ENCODE measurements at regions not wholly inside any gene's neighbourhood (a gene's known extent, or its start where the extent isn't known, plus 50 kb on each side); places are given as distances from the start of the nearest gene placed in this dataset.

DNA sequence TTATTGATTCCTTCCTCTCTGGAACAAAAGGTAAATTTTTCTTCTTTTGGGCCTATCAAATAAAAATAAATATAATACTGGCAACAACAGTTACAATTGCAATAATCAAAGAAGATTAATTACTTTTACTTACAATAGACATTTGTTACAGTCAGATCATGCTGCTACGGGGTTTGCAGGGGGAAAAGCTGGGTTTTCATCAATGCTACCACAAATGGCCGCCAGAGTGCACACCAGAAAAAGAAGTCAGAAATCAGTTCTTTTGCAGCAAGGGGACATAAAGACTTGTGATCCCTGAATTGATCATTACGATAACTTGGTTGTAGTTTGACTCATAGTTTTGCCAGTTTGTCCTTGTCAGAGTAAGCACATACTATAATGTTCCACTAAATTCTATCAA lies 714.5 kb upstream of the EYS start:
- no peak for TF ChIP-seq EZH2 (IDR thresholded peaks at IDR 0.05; ENCODE audit: borderline replicate concordance)
- peak; percentile 56 for TF ChIP-seq CTCF (IDR thresholded peaks at IDR 0.05; ENCODE audit: poor library complexity)
- no peak for TF ChIP-seq EZH2phosphoT487 (IDR thresholded peaks at IDR 0.05; ENCODE audit: low read depth, severe bottlenecking, unreplicated experiment)

Measured in hepatocyte (in vitro differentiated cells).